Glutamatergic neuron (in vitro differentiated cells): ENCODE measurements at regions not wholly inside any gene's neighbourhood (a gene's known extent, or its start where the extent isn't known, plus 50 kb on each side); places are given as distances from the start of the nearest gene placed in this dataset.
"Not testable (repeated sequence)": the region's sequence is repeated elsewhere in the genome, so short reads cannot be mapped to it uniquely, and the experiment has no call there.

Experiments used
- DNase-seq: peaks from one replicate; pipeline ENCODE4 v3.0.0; 2022
- H3K27ac Mint-ChIP-seq: one replicate; pipeline ENCODE4 v1.8.0; 2020; ENCODE audit warnings: mild to moderate bottlenecking, mixed read lengths, inconsistent platforms; ENCODE audit not compliant: unreplicated experiment
- H3K27me3 Mint-ChIP-seq: one replicate; pipeline ENCODE4 v1.8.0; 2020; ENCODE audit warnings: mild to moderate bottlenecking, moderate library complexity, mixed read lengths, inconsistent platforms; ENCODE audit not compliant: unreplicated experiment
- H3K36me3 Mint-ChIP-seq: one replicate; pipeline ENCODE4 v1.8.0; 2020; ENCODE audit warnings: mild to moderate bottlenecking, mixed read lengths, inconsistent platforms; ENCODE audit not compliant: unreplicated experiment
- H3K4me1 Mint-ChIP-seq: one replicate; pipeline ENCODE4 v1.8.0; 2020; ENCODE audit warnings: mild to moderate bottlenecking, low read depth, mixed read lengths, inconsistent platforms; ENCODE audit not compliant: unreplicated experiment
- H3K4me3 Mint-ChIP-seq: one replicate; pipeline ENCODE4 v1.8.0; 2020; ENCODE audit warnings: mild to moderate bottlenecking, mixed read lengths, inconsistent platforms; ENCODE audit not compliant: unreplicated experiment
- H3K9me3 Mint-ChIP-seq: one replicate; pipeline ENCODE4 v1.8.0; 2020; ENCODE audit warnings: mild to moderate bottlenecking, moderate library complexity, mixed read lengths, inconsistent platforms; ENCODE audit not compliant: unreplicated experiment
- TF ChIP-seq, protein P1 (sequence below): fragments of 200-600 bp; sonication (generic); IDR thresholded peaks from one replicate; pipeline ENCODE4 v1.5.0; 2021; ENCODE audit not compliant: partially characterized antibody, unreplicated experiment

- H3K4me3 Mint-ChIP-seq = no peak overlapping the region
- no peak overlapping the region for H3K27ac Mint-ChIP-seq
- no peaks in the 10 kb centered on the region for H3K9me3 Mint-ChIP-seq
- TF ChIP-seq, protein P1, sequence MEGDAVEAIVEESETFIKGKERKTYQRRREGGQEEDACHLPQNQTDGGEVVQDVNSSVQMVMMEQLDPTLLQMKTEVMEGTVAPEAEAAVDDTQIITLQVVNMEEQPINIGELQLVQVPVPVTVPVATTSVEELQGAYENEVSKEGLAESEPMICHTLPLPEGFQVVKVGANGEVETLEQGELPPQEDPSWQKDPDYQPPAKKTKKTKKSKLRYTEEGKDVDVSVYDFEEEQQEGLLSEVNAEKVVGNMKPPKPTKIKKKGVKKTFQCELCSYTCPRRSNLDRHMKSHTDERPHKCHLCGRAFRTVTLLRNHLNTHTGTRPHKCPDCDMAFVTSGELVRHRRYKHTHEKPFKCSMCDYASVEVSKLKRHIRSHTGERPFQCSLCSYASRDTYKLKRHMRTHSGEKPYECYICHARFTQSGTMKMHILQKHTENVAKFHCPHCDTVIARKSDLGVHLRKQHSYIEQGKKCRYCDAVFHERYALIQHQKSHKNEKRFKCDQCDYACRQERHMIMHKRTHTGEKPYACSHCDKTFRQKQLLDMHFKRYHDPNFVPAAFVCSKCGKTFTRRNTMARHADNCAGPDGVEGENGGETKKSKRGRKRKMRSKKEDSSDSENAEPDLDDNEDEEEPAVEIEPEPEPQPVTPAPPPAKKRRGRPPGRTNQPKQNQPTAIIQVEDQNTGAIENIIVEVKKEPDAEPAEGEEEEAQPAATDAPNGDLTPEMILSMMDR = no peak
- no peak for DNase-seq
- H3K27me3 Mint-ChIP-seq = no peaks in the 10 kb centered on the region
- no peaks in the 10 kb centered on the region for H3K36me3 Mint-ChIP-seq
- H3K4me1 Mint-ChIP-seq = no peaks in the 10 kb centered on the region
Observed at GRCh38 chr10:64771253-64772050, 1250.3 kb downstream of the REEP3 start.

GRCh38 chr10:64773357-64773756 lies 1252.2 kb downstream of the REEP3 start:
- Mint-ChIP-seq H3K4me3 (no peak overlapping the region), H3K36me3 (no peaks in the 10 kb centered on the region), H3K4me1 (no peaks in the 10 kb centered on the region), H3K9me3 (no peaks in the 10 kb centered on the region), H3K27me3 (no peaks in the 10 kb centered on the region), H3K27ac (no peak overlapping the region)
- TF ChIP-seq, protein P1 = no peak
- no peak for DNase-seq

GRCh38 chr10:64784451-64784850 lies 1263.2 kb downstream of the REEP3 start:
- not testable (repeated sequence) for H3K36me3 Mint-ChIP-seq, H3K27ac Mint-ChIP-seq, H3K4me1 Mint-ChIP-seq, H3K9me3 Mint-ChIP-seq, DNase-seq, H3K4me3 Mint-ChIP-seq, H3K27me3 Mint-ChIP-seq

GRCh38 chr10:64785816-64786215 lies 1264.6 kb downstream of the REEP3 start:
- H3K4me3 Mint-ChIP-seq = no peak overlapping the region
- no peaks in the 10 kb centered on the region for H3K27me3 Mint-ChIP-seq
- TF ChIP-seq, protein P1 = no peak
- H3K27ac Mint-ChIP-seq = no peak overlapping the region
- no peaks in the 10 kb centered on the region for H3K36me3 Mint-ChIP-seq
- no peak for DNase-seq
- no peaks in the 10 kb centered on the region for H3K4me1 Mint-ChIP-seq
- H3K9me3 Mint-ChIP-seq = peaks cover 2% of the 10 kb centered on the region

DNA sequence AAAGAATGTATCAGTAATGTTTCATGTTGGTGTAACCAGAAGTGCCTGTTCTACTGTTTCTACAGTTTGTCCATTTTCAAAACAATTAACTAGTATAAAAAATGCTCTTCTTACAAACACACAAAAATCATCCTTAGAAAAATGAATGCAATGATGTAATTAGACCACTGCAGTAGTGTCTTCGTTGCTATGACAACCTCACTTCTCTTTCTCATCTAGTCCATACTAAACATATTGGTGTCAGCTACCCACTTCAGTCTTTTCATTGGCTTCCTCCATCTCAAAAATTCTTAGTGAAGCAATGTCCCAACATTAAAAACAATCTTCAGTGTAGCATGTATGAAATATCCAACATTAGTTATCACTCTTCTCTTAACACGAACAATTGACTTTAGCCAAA lies 1265.8 kb downstream of the REEP3 start:
- TF ChIP-seq, protein P1 = no peak
- no peaks in the 10 kb centered on the region for H3K36me3 Mint-ChIP-seq
- no peak for DNase-seq
- H3K9me3 Mint-ChIP-seq = peaks cover 2% of the 10 kb centered on the region
- no peak overlapping the region for H3K4me3 Mint-ChIP-seq
- H3K27me3 Mint-ChIP-seq = no peaks in the 10 kb centered on the region
- H3K4me1 Mint-ChIP-seq = no peaks in the 10 kb centered on the region
- no peak overlapping the region for H3K27ac Mint-ChIP-seq
